HG03520 (cell line): ENCODE measurements at regions not wholly inside any gene's neighbourhood (a gene's known extent, or its start where the extent isn't known, plus 50 kb on each side); places are given as distances from the start of the nearest gene placed in this dataset.
"Not testable (repeated sequence)": the region's sequence is repeated elsewhere in the genome, so short reads cannot be mapped to it uniquely, and the experiment has no call there.

Experiments used
- ATAC-seq: cut with Tn5 transposase; IDR thresholded peaks from one replicate; pipeline ENCODE4 v1.9.1; 2021; ENCODE audit warnings: mild to moderate bottlenecking, moderate library complexity; ENCODE audit not compliant: unreplicated experiment

GRCh38 chr6:105853979-105854378 lies 232.2 kb upstream of the PRDM1 start:
- not testable (repeated sequence) for ATAC-seq

GRCh38 chr6:105851606-105852005 lies 234.5 kb upstream of the PRDM1 start:
- no peak for ATAC-seq

- no peak for ATAC-seq
These were observed 235.0 kb upstream of the PRDM1 start for GRCh38 chr6:105851113-105851580.

DNA sequence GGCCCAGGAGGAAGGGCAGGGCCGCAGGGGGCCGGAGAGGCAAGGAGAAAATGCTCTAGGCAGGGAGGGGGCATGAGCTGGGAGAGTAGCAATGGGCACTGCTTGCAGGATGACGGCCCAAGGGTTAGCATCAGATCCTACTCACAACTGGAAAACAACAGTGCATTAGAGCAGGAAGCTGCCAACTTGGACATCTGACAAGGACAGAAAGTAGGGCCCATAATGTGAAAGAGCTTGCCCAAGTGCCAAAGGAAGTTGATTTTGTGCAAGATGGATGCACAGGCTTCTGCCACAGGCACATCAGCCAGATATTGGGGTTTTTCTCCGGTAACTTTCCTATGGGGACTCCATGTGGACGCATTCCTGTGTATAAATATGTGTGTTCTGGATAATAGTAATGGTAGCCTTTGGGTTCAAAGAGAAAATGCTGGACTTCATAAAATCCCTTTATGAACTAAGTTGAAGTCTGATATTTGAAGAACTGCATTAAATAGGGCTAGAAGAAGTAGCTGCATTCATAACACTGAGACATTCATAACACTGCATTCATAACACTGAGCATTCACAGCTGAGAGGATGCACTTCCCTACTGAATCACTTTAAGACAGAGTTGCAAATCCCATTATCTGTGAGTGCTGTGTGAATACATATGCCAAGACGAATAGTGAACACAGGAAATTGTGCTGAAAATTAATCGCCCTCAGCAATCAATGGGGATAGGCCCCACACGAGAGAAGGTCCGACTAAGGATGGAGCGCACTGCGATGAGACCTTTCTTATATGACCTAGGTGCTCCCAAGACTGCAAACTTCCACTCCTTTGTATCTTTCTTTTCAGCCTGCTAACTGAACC lies 235.6 kb upstream of the PRDM1 start:
- no peak for ATAC-seq

- ATAC-seq: no peak
These were observed 236.4 kb upstream of the PRDM1 start for GRCh38 chr6:105849746-105850145.

GRCh38 chr6:105847433-105847832 lies 238.7 kb upstream of the PRDM1 start:
- ATAC-seq: no peak

GRCh38 chr6:105844275-105844883 lies 241.8 kb upstream of the PRDM1 start:
- ATAC-seq: no peak

DNA sequence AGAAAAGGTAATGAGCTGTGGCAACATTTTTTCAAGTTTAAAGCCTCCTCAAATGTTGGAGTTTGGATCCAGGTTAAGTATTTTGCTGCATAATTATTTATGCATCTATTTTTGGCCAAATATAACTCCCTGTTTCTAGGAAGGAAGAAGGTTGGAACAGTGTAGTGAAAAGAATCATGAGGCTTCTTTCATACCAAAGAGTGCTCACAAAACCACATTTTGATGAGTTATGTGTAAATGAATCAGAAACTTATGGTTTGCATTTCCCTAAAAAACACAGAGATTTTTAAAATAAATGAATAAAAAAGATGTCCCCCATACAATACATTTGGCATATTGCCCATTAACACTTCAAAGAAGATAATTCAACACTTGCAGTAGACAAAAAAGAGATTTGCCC lies 246.9 kb upstream of the PRDM1 start:
- no peak for ATAC-seq

- no peak for ATAC-seq
These were observed 248.0 kb upstream of the PRDM1 start for GRCh38 chr6:105838171-105838570.

DNA sequence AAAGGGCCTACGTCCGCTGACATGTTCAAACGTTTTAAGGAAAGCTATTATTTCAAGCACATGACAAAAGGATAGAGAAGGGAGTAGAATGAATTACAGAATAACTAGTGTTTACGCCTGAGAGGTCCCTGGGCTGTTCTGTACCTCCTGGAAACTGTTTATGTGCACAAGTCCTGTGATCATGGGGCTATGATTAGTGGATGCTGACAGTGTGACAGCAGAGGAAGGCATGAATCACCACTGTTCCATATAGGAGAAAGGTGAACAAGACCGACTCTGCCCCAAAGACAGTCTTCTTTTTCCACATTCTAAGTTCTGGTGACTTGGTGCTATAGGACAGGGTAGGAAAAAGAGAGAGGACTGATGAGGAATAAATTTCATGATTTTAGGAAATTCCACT lies 249.2 kb upstream of the PRDM1 start:
- no peak for ATAC-seq

DNA sequence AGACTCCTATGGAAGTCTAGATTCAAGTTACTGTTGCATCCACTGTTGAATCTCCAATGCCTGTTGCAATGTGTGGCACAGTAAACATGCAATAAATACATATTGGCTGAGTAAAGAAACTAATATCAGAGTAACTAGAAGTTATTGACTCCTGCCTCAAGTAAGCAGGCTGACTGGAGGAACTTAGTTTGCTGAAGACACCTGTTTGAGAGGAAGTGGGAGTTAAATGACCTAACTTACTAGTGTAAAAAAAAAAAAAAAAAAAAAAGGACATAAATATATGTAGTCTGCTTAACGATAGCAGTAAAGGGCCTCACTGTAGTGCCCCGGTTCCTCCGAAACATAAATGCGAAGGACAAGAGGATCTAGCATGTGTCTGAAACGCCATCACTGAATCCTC lies 249.8 kb upstream of the PRDM1 start:
- ATAC-seq: no peak

- ATAC-seq: no peak
These were observed 250.8 kb upstream of the PRDM1 start for GRCh38 chr6:105835373-105835772.

GRCh38 chr6:105833959-105834947 lies 251.9 kb upstream of the PRDM1 start:
- no peak for ATAC-seq

DNA sequence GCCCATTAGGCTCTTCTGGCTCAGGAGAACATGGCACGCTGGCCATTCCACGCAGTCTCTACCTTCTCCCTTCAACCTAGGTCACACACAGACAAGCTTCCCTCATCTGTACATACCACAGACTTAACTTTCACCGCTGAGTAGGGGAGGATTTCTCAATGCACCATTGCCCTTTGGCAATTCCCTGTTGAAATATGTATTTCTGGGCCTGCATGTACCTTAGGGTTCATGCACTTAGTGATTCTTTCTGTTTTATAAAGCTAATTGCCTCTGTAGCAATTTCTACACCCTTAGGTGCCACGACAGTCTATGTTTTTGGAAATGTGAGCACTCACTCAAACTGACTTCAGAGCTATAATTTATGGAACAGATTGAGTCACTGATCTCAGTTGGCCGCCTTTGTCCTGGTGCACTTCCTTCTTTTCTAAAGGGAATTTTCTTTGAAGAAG lies 253.8 kb upstream of the PRDM1 start:
- ATAC-seq: no peak

- no peak for ATAC-seq
These were observed 254.6 kb upstream of the PRDM1 start for GRCh38 chr6:105831311-105832097.

- ATAC-seq: no peak
These were observed 260.9 kb upstream of the PRDM1 start for GRCh38 chr6:105825210-105825609.

- ATAC-seq: no peak
These were observed 261.4 kb upstream of the PRDM1 start for GRCh38 chr6:105824732-105825131.

DNA sequence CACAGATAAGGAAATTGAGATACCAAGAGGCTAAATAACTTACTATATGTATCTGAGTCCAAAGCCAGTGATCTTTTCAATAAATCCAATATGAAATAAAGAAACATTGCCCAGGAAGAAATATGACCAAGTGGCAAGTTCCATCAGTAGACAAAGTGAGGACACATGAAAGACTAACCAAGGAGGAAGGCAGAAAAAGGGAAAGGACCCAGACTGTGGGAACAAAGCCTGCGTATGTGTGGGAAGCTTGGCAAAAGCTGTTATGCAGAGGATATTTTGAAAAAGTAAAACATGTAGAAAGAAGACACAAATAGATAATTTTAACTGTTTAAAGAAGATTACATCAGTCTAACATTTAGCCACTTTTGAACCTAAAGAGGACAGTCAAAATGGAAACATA lies 264.4 kb upstream of the PRDM1 start:
- ATAC-seq: no peak

DNA sequence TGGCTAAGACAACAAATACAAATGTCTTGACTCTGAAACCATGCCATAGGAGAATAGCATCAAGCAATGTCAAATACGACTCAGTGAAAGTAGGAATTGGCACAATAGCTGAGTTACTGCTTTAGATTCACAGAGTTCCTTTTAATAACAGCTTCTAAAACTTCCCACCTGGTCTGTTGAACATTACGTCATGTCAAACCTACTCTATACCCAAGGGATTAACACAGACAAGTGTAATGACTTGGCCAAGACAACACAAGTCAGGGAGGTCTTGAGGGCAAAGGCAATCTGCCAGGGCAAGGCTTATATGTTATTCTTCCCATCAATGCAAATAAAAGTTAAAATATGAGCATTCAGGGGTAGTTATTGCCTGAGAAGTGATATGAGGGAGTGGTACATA lies 265.1 kb upstream of the PRDM1 start:
- no peak for ATAC-seq

DNA sequence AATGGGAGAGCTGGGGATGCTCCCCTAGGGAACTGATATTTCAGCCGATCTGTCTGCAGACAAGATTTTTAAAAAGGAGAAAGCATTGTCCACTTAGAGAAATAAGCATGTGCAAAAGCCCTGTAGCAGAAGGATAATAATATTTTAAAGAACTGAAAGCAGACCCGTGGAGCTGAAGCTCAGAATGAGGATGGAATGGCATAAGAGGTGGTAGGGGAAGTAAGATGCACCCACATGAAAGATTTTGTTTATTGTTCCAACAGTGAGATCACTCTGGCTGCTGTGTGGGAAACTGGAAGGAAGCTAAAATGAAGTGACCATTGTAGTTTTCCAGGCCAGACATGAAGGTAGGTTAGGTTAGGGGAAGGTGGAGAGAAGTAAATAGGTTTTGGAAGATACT lies 266.4 kb upstream of the PRDM1 start:
- no peak for ATAC-seq
